ENCODE measurements at regions not wholly inside any gene's neighbourhood (a gene's known extent, or its start where the extent isn't known, plus 50 kb on each side); places are given as distances from the start of the nearest gene placed in this dataset.
"Not testable (repeated sequence)": the region's sequence is repeated elsewhere in the genome, so short reads cannot be mapped to it uniquely, and the experiment has no call there.

DNA sequence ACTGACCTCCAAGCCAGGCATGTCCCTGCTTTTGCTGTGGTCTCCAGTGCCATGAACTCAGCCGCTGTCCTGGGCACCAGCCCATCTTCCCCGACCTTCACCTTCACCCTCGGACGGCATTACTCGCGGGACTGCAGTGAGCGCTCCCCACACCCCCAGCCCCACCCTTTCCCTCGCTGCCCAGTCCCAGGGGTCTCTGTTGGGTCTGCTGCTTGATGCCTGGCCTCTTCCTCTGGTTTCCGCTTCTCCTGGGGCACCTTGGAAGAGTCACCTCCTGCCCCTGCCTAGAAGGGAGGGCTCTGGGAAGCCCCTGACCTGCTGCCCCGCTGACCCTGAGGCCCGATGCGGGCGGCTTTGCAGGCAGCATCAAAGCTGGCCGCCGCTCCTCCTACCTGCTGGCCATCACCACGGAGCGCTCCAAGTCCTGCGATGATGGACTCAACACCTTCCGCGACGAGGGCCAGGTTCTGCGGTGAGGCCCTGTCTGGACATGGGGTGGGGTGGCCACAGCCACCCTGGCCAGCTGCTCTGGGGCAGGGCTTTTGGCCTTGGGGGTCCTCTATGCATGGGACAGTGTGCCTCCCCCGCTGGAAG lies 102.3 kb downstream of the ZNF267 start:
- not testable (repeated sequence) for DNase-seq

GRCh38 chr16:31978463-31978862 lies 104.9 kb downstream of the ZNF267 start:
- not testable (repeated sequence) for DNase-seq

DNA sequence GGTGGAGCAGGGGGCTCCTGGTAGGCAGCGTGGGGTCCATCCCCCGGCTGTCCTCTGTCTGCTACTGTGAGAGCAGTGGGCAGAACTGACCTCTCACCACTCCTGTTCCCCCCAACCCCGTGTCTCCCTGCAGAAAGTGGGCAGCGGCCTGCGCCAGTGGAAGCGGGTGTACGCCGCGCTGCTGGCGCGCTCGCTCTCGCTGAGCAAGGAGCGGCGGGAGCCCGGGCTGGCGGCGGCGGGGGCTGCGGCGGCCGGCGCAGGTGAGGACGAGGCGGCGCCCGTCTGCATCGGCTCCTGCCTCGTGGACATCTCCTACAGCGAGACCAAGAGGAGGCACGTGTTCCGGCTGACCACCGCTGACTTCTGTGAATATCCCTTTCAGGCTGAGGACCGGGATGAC lies 108.1 kb downstream of the ZNF267 start:
- DNase-seq: not testable (repeated sequence)

DNA sequence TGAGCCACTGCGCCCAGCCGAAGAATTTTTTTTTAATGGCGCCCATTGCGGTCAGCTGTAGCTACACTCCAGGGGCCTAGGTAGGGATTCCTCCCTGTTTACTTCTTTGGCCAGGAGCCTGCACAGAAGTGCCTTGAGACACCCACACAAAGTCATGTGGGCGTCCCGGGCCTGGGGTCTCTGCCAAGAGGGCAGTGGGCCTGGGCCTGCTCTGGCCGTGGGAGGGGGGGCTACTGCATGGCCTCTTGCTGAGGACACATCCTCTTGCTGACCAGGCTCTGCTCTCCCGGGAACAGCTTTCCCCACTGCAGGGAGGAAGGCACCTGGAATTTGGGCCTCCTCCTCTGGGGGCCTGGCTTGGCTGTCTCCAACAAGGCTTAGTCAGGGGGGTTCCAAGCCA lies 109.4 kb downstream of the ZNF267 start:
- DNase-seq: not testable (repeated sequence)

DNA sequence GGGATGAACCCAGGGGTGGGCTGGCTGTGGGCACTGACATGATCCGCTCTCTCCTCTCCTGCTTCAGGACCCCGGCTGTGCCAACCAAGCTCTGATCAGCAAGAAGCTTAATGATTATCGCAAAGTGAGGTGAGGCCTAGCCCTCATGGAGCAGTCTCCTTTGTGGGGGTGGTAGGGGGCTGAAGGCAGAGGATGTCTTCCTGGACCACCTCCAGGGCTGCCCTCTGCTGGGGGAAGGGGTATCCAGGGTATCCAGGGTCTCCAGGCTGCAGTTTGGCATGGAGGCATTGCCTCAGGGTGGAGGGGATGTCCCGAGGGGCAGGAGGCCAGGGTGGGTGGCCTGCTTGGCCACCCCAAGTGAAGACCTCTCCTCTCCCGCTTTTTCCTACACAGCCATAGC lies 110.1 kb downstream of the ZNF267 start:
- DNase-seq: not testable (repeated sequence)

DNA sequence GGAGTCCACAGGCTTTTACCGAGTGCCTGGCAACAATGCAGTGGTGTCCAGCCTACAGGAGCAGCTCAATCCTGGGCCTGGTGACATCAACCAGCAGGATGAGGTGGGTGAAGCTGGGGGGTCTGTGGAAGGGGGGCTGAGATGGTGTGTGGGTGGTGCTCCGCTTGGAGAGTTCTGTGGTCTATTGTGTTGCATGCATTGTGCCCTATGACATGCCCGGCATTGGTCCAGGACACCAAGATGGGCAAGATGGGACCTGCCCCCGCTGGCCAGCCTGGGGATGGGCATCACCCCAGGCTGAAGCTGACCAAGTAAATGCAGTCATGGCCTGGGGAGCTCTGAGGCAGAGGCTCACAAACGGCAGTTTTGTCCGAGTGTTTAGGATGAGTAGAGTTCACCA lies 113.3 kb downstream of the ZNF267 start:
- DNase-seq: not testable (repeated sequence)

GRCh38 chr16:31988595-31989581 lies 115.3 kb downstream of the ZNF267 start:
- DNase-seq: peak; percentile 70

- not testable (repeated sequence) for DNase-seq
These were observed 116.7 kb downstream of the ZNF267 start for GRCh38 chr16:31990261-31990660.

GRCh38 chr16:31990980-31991379 lies 117.4 kb downstream of the ZNF267 start:
- not testable (repeated sequence) for DNase-seq

GRCh38 chr16:31996325-31996724 lies 122.7 kb downstream of the ZNF267 start:
- DNase-seq: peak; percentile 55

- not testable (repeated sequence) for DNase-seq
These were observed 128.9 kb downstream of the ZNF267 start for GRCh38 chr16:32002496-32002895.

DNA sequence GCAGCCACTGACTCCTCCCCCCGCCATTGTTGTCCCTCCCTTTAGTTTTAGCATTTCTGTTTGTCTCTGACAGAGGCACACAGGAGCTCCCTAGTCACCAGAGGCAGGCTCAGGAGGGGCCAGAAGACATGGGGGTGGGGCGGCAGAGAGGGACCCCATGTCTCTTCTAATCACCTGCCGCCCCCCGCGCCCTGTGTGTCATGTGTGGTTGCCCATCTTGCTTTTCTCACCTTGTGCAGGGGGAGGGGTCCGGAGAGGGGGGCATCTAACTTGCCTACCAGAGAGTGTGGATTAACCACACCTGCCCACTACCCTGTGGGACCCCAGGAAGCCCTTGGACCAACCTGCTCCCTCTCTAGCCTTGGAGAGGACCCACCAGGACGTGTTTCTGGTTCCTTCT lies 130.2 kb downstream of the ZNF267 start:
- DNase-seq: not testable (repeated sequence)

GRCh38 chr16:32038783-32039496 lies 165.3 kb downstream of the ZNF267 start:
- DNase-seq: peak; percentile 68

DNA sequence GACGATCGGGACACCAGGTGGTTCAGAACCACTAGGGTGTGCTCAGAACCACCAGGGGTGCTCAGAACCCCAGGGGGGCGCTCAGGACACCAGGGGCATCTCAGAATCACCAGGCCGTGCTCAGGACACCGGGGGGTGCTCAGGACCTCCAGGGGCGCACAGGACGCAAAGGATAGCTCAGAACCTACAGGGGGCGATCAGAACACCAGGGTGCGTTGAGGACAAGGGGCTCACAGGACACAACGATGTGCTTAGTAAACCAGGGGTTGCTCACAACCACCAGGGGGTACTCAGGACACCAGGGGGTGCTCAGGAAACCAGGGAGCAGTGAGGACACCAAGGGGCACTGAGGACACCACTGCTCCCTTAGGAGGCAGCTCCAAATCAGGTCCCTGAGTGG lies 166.3 kb downstream of the ZNF267 start:
- DNase-seq: not testable (repeated sequence)

GRCh38 chr16:32066016-32066651 lies 187.0 kb upstream of the TP53TG3D start:
- peak; percentile 44 for DNase-seq

GRCh38 chr16:32071586-32071985 lies 181.5 kb upstream of the TP53TG3D start:
- DNase-seq: not testable (repeated sequence)

DNA sequence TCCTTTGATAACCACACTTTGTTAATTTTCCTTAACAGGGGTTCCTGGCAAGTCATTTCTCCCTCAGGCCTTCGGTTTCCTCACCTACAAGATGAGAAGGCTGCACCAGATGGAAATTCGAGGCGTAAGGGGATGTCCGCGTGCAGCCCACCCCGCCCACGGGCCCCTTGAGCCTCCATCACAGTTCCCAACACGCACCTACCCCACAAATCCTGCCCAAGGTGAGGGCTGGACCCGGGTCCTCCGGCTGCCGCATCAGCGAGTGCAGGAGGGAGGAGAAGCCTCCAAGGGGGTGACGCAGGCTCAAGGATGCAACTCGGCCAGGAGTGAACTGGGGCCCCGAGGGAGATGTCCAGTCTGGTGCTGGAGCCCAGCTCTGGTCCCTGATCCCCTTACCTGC lies 169.2 kb upstream of the TP53TG3D start:
- DNase-seq: peak; percentile 1

DNA sequence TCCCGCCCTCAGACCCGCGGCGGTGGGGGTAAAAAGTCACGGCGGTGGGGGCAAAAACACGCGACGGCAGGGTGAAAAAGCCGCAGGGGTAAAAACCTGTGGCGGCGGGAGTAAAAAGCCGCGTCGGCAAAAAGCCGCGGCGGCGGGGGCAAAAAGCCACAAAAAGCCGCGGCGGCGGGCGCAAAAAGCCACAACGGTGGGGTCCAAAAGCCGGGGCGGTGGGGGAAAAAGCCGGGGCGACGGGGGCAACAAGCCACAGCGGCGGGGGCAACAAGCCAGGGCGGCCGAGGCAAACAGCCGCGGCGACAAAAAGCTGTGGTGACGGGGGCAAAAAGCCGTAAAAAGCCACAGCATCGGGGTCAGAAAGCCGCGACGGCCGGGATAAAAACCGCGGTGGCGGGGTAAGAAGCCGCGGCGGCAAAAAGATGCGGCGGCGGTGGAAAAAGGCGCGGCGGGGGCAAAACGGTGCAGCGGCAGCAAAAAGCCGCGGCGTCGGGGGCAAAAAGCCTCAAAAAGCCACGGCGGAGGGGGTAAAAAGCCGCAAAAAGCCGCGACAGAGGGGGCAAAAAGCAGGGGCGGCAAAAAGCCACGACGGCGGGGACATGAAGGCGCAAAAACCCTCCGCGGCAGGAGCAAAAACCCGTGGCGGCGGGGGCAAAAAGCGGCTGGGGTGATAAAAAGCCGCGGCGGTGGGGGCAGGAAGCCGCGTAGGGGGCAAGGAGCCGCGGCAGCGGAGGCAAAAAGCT lies 168.3 kb upstream of the TP53TG3D start:
- DNase-seq: peak; percentile 15

- DNase-seq: peak; percentile 76
These were observed 167.5 kb upstream of the TP53TG3D start for GRCh38 chr16:32085438-32086141.

DNA sequence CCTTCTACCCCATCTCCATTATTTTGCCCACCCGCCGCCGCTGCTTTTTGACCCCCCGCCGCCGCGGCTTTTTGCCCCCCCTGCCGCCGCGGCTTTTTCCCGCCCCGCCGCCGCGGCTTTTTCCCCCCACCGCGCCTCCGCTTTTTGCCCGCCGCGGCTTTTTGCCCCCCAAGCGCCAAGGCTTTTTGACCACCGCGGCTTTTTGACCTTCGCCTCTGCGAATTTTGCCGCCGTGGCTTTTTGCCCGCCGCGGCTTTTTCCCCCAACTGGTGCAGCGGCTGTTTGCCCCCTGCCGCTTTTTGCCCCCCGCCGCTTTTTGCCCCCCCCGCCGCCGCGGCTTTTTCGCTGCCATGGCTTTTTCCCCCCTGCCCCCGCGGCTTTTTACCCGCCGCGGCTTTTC lies 137.5 kb upstream of the TP53TG3D start:
- DNase-seq: not testable (repeated sequence)

DNA sequence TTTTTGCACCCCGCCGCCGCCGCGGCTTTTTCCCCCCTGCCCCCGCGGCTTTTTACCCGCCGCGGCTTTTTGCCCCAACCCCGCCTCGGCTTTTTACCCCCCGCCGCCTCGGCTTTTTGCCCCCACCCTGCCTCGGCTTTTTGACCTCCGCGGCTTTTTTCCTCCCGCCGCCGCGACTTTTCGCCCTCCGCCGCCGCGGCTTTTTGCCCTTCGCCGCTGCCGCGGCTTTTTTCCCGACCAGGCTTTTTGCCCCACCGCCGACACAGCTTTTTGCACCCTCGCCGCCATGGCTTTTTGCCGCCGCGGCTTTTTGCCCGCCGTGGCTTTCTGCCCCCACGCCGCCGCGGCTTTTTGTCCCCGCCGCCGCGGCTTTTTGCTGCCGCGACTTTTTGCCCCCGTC lies 137.0 kb upstream of the TP53TG3D start:
- DNase-seq: peak; percentile 7
